Esophagus squamous epithelium (tissue), 4 donors: ENCODE measurements at regions not wholly inside any gene's neighbourhood (a gene's known extent, or its start where the extent isn't known, plus 50 kb on each side); places are given as distances from the start of the nearest gene placed in this dataset.

ENCODE experiments used
- POLR2A ChIP-seq, 4 donors: fragments of 450-650 bp; IDR thresholded peaks; one replicate each; pipeline ENCODE4 v1.6.1; 2017; ENCODE audit warnings: antibody characterized with exemption in 4 of 4, mild to moderate bottlenecking in 4 of 4, moderate library complexity in 3 of 4
- TF ChIP-seq, protein P1 (sequence below), 6 experiments: fragments of 450-650 bp in 4 of 6; fragments of 200-600 bp in 2 of 6; sonication (generic) in 2 of 6; IDR thresholded peaks; one replicate each; pipeline ENCODE4 v1.5.1; 2016 to 2019; ENCODE audit warnings: antibody characterized with exemption in 6 of 6, mild to moderate bottlenecking in 4 of 6, moderate library complexity in 4 of 6

DNA sequence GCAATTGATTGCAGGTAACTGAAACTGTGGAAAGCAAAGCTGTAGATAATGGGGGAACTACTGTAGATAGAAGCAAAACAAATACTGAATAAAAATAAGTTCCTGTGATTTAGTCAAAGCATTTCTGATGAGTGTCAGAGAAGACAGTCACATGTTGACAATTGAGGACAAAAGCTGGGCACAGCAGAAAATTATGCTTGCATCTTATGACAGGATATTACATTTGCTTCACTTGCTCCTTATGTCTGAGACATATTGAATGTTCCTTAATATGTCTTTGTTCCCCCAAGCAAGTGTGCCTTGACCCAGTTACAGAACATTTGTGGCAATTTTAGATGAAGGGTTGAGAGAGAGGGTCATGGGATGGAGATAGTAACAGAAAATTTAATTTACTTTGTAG, 526.0 kb upstream of the B3GALT2 start:
- TF ChIP-seq, protein P1, sequence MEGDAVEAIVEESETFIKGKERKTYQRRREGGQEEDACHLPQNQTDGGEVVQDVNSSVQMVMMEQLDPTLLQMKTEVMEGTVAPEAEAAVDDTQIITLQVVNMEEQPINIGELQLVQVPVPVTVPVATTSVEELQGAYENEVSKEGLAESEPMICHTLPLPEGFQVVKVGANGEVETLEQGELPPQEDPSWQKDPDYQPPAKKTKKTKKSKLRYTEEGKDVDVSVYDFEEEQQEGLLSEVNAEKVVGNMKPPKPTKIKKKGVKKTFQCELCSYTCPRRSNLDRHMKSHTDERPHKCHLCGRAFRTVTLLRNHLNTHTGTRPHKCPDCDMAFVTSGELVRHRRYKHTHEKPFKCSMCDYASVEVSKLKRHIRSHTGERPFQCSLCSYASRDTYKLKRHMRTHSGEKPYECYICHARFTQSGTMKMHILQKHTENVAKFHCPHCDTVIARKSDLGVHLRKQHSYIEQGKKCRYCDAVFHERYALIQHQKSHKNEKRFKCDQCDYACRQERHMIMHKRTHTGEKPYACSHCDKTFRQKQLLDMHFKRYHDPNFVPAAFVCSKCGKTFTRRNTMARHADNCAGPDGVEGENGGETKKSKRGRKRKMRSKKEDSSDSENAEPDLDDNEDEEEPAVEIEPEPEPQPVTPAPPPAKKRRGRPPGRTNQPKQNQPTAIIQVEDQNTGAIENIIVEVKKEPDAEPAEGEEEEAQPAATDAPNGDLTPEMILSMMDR (IDR thresholded peaks at IDR 0.05), result no peak
- TF ChIP-seq POLR2A (IDR thresholded peaks at IDR 0.05), result no peak
